Ishikawa (cell line): ENCODE measurements at regions not wholly inside any gene's neighbourhood (a gene's known extent, or its start where the extent isn't known, plus 50 kb on each side); places are given as distances from the start of the nearest gene placed in this dataset.

Source experiments
- CEBPB ChIP-seq: IDR thresholded peaks from 2 replicates; pipeline ENCODE4 v1.6.1; 2012
- CREB1 ChIP-seq: IDR thresholded peaks from 2 replicates; pipeline ENCODE4 v1.6.1; 2012; ENCODE audit warnings: low read depth
- EGR1 ChIP-seq: IDR thresholded peaks from 2 replicates; pipeline ENCODE4 v1.6.1; 2012
- EP300 ChIP-seq: IDR thresholded peaks from 2 replicates; pipeline ENCODE4 v1.6.1; 2012; ENCODE audit warnings: borderline replicate concordance
- FOXM1 ChIP-seq: IDR thresholded peaks from 2 replicates; pipeline ENCODE4 v1.6.1; 2012; ENCODE audit warnings: low read depth, borderline replicate concordance
- MAX ChIP-seq: IDR thresholded peaks from 2 replicates; pipeline ENCODE4 v1.6.1; 2012
- NFIC ChIP-seq: IDR thresholded peaks from 2 replicates; pipeline ENCODE4 v1.6.1; 2012
- RAD21 ChIP-seq: IDR thresholded peaks from 2 replicates; pipeline ENCODE4 v1.6.1; 2012; ENCODE audit warnings: low read depth
- REST ChIP-seq: IDR thresholded peaks from 2 replicates; pipeline ENCODE4 v1.6.1; 2012; ENCODE audit warnings: low read depth, mild to moderate bottlenecking
- TAF1 ChIP-seq: IDR thresholded peaks from 2 replicates; pipeline ENCODE4 v1.6.1; 2012; ENCODE audit warnings: low read depth, mild to moderate bottlenecking
- TCF12 ChIP-seq: IDR thresholded peaks from 2 replicates; pipeline ENCODE4 v1.6.1; 2012; ENCODE audit warnings: low read depth
- TEAD4 ChIP-seq: IDR thresholded peaks from 2 replicates; pipeline ENCODE4 v1.6.1; 2012
- USF1 ChIP-seq: IDR thresholded peaks from 2 replicates; pipeline ENCODE4 v1.6.1; 2012
- YY1 ChIP-seq: IDR thresholded peaks from 2 replicates; pipeline ENCODE4 v1.6.1; 2012; ENCODE audit warnings: low read depth
- ZBTB7A ChIP-seq: IDR thresholded peaks from 2 replicates; pipeline ENCODE4 v1.6.1; 2012; ENCODE audit warnings: low read depth

- no peak for TF ChIP-seq MAX
- no peak for TF ChIP-seq USF1
- no peak for TF ChIP-seq TAF1
- no peak for TF ChIP-seq CEBPB
- no peak for TF ChIP-seq EP300
- TF ChIP-seq TCF12, result no peak
- TF ChIP-seq CREB1, result no peak
- no peak for TF ChIP-seq FOXM1
- TF ChIP-seq EGR1, result no peak
- no peak for TF ChIP-seq REST
- TF ChIP-seq ZBTB7A, result no peak
Observed at GRCh38 chr3:156763931-156764720, 62.0 kb upstream of the LEKR1 start.

GRCh38 chr3:156764751-156765150, 61.4 kb upstream of the LEKR1 start:
- TF ChIP-seq TCF12 (no peak), NFIC (no peak), TAF1 (no peak)

- TF ChIP-seq RAD21 (no peak), YY1 (no peak), FOXM1 (no peak), EGR1 (no peak), MAX (no peak), TCF12 (no peak), TAF1 (no peak), ZBTB7A (no peak), NFIC (no peak), CEBPB (no peak), REST (no peak), EP300 (no peak), CREB1 (no peak), USF1 (no peak), TEAD4 (no peak)
Observed at GRCh38 chr3:156768390-156768789, 57.8 kb upstream of the LEKR1 start.

GRCh38 chr3:156769721-156770654, 56.2 kb upstream of the LEKR1 start:
- TF ChIP-seq ZBTB7A, result no peak

GRCh38 chr3:156770699-156771414, 55.3 kb upstream of the LEKR1 start:
- no peak for TF ChIP-seq YY1
- no peak for TF ChIP-seq CEBPB
- no peak for TF ChIP-seq MAX
- no peak for TF ChIP-seq RAD21
- TF ChIP-seq EGR1, result no peak
- no peak for TF ChIP-seq ZBTB7A
- TF ChIP-seq TEAD4, result no peak
- TF ChIP-seq TCF12, result no peak
- TF ChIP-seq NFIC, result no peak
- no peak for TF ChIP-seq EP300
- TF ChIP-seq TAF1, result no peak
